OCI-LY3 (cell line): ENCODE measurements at regions not wholly inside any gene's neighbourhood (a gene's known extent, or its start where the extent isn't known, plus 50 kb on each side); places are given as distances from the start of the nearest gene placed in this dataset.
"Not testable (repeated sequence)": the region's sequence is repeated elsewhere in the genome, so short reads cannot be mapped to it uniquely, and the experiment has no call there.

ENCODE experiments used
- H2AFZ ChIP-seq: fragments of 200-600, 300-600 bp; shearing (Covaris generic); 2 replicates; pipeline ENCODE4 v1.6.0; 2014; ENCODE audit warnings: antibody characterized with exemption, low read depth, low read length
- H3K27ac ChIP-seq: fragments of 200-600, 300-600 bp; sonication (generic); 2 replicates; pipeline ENCODE4 v1.5.1; 2014; ENCODE audit warnings: mild to moderate bottlenecking, low read length, moderate library complexity, mixed read lengths
- H3K27me3 ChIP-seq: fragments of 200-600, 300-600 bp; sonication (generic); 2 replicates; pipeline ENCODE4 v1.6.1; 2014; ENCODE audit warnings: low read depth, low read length, mixed read lengths
- H3K36me3 ChIP-seq: fragments of 200-600, 300-600 bp; sonication (generic); replicated peaks from 2 replicates; pipeline ENCODE3; 2014; ENCODE audit warnings: low read depth, low read length, mixed read lengths
- H3K4me1 ChIP-seq: fragments of 300-600, 200-600 bp; sonication (generic); 2 replicates; pipeline ENCODE4 v1.6.1; 2014; ENCODE audit warnings: low read length, mixed read lengths
- H3K4me2 ChIP-seq: fragments of 200-600, 300-600 bp; sonication (generic); 2 replicates; pipeline ENCODE4 v1.6.1; 2014; ENCODE audit warnings: low read length, mixed read lengths
- H3K4me3 ChIP-seq: fragments of 300-600, 200-600 bp; sonication (generic); 2 replicates; pipeline ENCODE4 v1.5.1; 2014; ENCODE audit warnings: antibody characterized with exemption, mild to moderate bottlenecking, low read length, moderate library complexity
- H3K79me2 ChIP-seq: fragments of 300-600, 200-600 bp; shearing (Covaris generic); 2 replicates; pipeline ENCODE4 v1.6.1; 2014; ENCODE audit warnings: mild to moderate bottlenecking, low read length, mixed read lengths
- H3K9ac ChIP-seq: fragments of 300-600, 200-600 bp; shearing (Covaris generic); 2 replicates; pipeline ENCODE4 v1.6.0; 2014; ENCODE audit warnings: mild to moderate bottlenecking, low read length, moderate library complexity
- H3K9me3 ChIP-seq: fragments of 200-600, 300-600 bp; shearing (Covaris generic); 2 replicates; pipeline ENCODE4 v1.6.1; 2014; ENCODE audit warnings: low read length, mixed read lengths; ENCODE audit not compliant: insufficient read depth
- H4K20me1 ChIP-seq: fragments of 200-600, 300-600 bp; sonication (generic); 2 replicates; pipeline ENCODE4 v1.6.1; 2016; ENCODE audit warnings: low read length, mixed read lengths; ENCODE audit not compliant: insufficient read depth
- EZH2phosphoT487 ChIP-seq: fragments of 200-600 bp; shearing (Covaris generic); IDR thresholded peaks from 2 replicates; pipeline ENCODE4 v1.6.1; 2018; ENCODE audit warnings: antibody characterized with exemption, mixed run types, low read depth
- TF ChIP-seq, protein P1 (sequence below): fragments of 200-600, 300-600 bp; sonication (generic); IDR thresholded peaks from 2 replicates; pipeline ENCODE4 v1.5.1; 2014; ENCODE audit warnings: antibody characterized with exemption, low read length, low read depth

DNA sequence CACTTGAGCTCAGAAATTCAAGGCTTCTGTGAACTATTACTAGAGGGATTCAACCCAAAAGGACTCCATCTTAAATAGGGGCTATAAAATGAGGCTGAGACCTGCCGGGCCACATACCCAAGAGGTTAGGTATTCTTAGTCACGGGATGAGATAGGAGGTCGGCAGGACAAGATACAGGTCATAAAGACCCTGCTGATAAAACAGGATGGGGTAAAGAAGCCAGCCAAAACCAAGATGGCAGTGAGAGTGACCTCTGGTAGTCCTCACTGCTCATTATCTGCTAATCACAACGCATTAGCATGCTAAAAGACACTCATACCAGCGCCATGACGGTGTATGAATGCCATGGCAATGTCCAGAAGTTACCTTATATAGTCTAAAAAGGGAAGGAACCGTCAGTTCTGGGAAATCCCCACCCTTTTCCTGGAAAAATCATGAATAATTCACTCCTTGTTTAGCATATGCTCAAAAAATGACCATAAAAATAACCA, 101.2 kb upstream of the TRIM24 start:
- no peaks in the 10 kb centered on the region for H4K20me1 ChIP-seq
- H3K9me3 ChIP-seq, result no peaks in the 10 kb centered on the region
- H3K9ac ChIP-seq, result no peak overlapping the region
- H3K27me3 ChIP-seq, result no peaks in the 10 kb centered on the region
- H3K36me3 ChIP-seq, result no peaks in the 10 kb centered on the region
- H3K4me2 ChIP-seq, result no peak overlapping the region
- H3K27ac ChIP-seq, result no peak overlapping the region
- H3K79me2 ChIP-seq, result no peaks in the 10 kb centered on the region
- no peak overlapping the region for H2AFZ ChIP-seq
- TF ChIP-seq, protein P1, sequence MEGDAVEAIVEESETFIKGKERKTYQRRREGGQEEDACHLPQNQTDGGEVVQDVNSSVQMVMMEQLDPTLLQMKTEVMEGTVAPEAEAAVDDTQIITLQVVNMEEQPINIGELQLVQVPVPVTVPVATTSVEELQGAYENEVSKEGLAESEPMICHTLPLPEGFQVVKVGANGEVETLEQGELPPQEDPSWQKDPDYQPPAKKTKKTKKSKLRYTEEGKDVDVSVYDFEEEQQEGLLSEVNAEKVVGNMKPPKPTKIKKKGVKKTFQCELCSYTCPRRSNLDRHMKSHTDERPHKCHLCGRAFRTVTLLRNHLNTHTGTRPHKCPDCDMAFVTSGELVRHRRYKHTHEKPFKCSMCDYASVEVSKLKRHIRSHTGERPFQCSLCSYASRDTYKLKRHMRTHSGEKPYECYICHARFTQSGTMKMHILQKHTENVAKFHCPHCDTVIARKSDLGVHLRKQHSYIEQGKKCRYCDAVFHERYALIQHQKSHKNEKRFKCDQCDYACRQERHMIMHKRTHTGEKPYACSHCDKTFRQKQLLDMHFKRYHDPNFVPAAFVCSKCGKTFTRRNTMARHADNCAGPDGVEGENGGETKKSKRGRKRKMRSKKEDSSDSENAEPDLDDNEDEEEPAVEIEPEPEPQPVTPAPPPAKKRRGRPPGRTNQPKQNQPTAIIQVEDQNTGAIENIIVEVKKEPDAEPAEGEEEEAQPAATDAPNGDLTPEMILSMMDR, result no peak
- no peak for TF ChIP-seq EZH2phosphoT487
- no peaks in the 10 kb centered on the region for H3K4me1 ChIP-seq
- no peak overlapping the region for H3K4me3 ChIP-seq

DNA sequence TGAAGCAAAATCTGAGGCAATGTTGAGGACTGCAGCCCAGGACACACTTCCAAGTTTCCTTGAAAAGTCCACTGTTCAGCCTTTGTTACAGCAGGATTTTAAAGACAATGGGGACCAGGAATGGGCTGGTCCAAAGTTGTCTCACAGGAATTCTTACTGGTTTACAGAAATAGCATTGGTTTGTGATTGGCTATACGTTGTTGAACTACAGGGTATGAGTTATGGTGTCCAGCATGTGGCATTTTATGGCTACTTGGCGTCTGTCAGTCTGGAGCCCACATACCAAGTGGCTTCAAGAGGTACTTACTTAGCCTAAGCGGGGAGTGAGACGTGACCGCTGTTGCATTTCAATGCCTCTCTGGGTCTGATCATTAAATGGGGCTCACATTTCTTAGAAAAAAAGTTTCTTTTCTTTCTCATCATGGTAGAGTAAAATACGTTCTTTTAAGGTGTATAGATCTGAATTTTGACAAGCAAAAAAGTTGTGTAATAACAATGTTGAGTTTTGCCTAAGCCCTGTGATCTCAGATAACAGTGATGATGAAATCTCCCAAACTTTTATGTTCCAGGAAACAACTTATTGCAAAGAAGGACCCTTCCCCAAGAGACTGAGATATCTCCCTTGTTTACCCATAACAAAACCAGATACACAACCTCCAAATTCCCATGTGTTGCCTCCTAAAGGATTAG, 100.0 kb upstream of the TRIM24 start:
- Histone ChIP-seq H3K9ac (no peak overlapping the region), H2AFZ (no peak overlapping the region), H3K27me3 (no peaks in the 10 kb centered on the region), H4K20me1 (no peaks in the 10 kb centered on the region), H3K4me1 (no peaks in the 10 kb centered on the region), H3K9me3 (no peaks in the 10 kb centered on the region), H3K4me3 (no peak overlapping the region), H3K27ac (no peak overlapping the region), H3K4me2 (no peak overlapping the region), H3K79me2 (no peaks in the 10 kb centered on the region), H3K36me3 (no peaks in the 10 kb centered on the region)
- TF ChIP-seq EZH2phosphoT487, result no peak
- TF ChIP-seq, protein P1, result no peak

DNA sequence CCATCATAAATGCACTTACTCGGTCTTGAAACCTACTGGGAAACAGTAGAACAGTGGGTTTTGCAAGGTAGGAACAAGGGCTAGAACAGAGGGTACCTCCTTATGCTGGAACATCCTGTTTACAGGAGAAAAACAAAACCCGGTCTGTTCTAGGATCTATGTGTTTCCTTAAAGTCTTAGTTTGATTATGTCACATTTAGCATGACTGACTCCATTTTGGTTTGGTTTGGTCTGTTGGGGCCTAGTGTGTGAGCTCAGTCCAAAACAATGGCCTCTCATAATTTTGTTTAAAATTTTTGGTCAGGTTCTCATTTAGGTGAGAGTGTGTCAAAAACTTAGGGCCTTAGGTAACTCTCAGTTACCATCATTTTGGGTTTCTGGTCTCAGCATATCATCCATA, 96.3 kb upstream of the TRIM24 start:
- no peaks in the 10 kb centered on the region for H3K79me2 ChIP-seq
- no peak overlapping the region for H3K4me3 ChIP-seq
- TF ChIP-seq, protein P1, result no peak
- no peak for TF ChIP-seq EZH2phosphoT487
- no peaks in the 10 kb centered on the region for H3K27me3 ChIP-seq
- no peaks in the 10 kb centered on the region for H3K9me3 ChIP-seq
- no peaks in the 10 kb centered on the region for H3K36me3 ChIP-seq
- no peaks in the 10 kb centered on the region for H3K4me1 ChIP-seq
- H3K27ac ChIP-seq, result no peak overlapping the region
- H2AFZ ChIP-seq, result no peak overlapping the region
- H3K9ac ChIP-seq, result no peak overlapping the region
- H3K4me2 ChIP-seq, result no peak overlapping the region
- H4K20me1 ChIP-seq, result no peaks in the 10 kb centered on the region

DNA sequence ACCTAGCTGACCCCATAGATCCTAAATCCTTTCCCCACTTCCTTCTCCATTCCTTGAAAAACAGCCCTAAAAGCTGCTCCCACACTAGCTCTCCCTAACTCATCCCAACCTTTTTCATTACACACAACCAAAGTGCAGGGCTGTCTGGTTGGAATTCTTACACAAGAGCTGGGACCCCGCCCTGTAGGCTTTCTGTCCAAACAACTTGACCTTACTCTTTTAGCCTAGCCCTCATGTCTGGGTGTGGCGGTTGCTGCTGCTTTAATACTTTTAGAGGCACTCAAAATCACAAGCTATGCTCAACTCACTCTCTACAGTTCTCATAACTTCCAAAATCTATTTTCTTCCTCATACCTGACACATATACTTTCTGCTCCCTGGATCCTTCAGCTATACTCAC, 93.9 kb upstream of the TRIM24 start:
- H4K20me1 ChIP-seq, H3K4me3 ChIP-seq, H3K4me1 ChIP-seq, H2AFZ ChIP-seq, H3K4me2 ChIP-seq, H3K36me3 ChIP-seq, H3K9me3 ChIP-seq, H3K27ac ChIP-seq, H3K9ac ChIP-seq, H3K79me2 ChIP-seq, H3K27me3 ChIP-seq: not testable (repeated sequence)

DNA sequence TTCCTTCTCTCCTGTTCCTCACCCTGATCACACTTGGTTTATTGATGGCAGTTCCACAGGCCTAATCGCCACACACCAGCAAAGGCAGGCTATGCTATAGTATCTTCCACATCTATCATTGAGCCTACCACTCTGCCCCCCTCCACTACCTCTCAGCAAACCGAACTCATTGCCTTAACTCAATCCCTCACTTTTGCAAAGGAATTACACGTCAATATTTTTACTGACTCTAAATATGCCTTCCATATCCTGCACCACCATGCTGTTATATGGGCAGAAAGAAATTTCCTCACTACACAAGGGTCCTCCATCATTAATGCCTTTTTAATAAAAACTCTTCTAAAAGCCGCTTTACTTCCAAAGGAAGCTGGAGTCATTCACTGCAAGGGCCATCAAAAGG, 93.4 kb upstream of the TRIM24 start:
- H3K4me2 ChIP-seq, H4K20me1 ChIP-seq, H3K4me1 ChIP-seq, H3K9me3 ChIP-seq, H3K9ac ChIP-seq, H3K36me3 ChIP-seq, H3K27me3 ChIP-seq, H3K79me2 ChIP-seq, H3K4me3 ChIP-seq, H3K27ac ChIP-seq, H2AFZ ChIP-seq: not testable (repeated sequence)
